Suprapubic skin (tissue), 3 donors: ENCODE measurements at regions not wholly inside any gene's neighbourhood (a gene's known extent, or its start where the extent isn't known, plus 50 kb on each side); places are given as distances from the start of the nearest gene placed in this dataset.

Experiments
- POLR2AphosphoS5 ChIP-seq, 3 donors: sonication (generic); formaldehyde crosslinking; IDR thresholded peaks; one replicate each; pipeline ENCODE4 v1.6.1; 2017; ENCODE audit warnings: antibody characterized with exemption in 3 of 3
- TF ChIP-seq, protein P1 (sequence below), 2 donors: fragments of 200-600 bp in 1 of 2; fragments of 450-650 bp in 1 of 2; sonication (generic) in 1 of 2; IDR thresholded peaks; one replicate each; pipeline ENCODE4 v1.5.1; 2016 to 2019; ENCODE audit warnings: antibody characterized with exemption in 2 of 2, mild to moderate bottlenecking in 1 of 2, moderate library complexity in 1 of 2

DNA sequence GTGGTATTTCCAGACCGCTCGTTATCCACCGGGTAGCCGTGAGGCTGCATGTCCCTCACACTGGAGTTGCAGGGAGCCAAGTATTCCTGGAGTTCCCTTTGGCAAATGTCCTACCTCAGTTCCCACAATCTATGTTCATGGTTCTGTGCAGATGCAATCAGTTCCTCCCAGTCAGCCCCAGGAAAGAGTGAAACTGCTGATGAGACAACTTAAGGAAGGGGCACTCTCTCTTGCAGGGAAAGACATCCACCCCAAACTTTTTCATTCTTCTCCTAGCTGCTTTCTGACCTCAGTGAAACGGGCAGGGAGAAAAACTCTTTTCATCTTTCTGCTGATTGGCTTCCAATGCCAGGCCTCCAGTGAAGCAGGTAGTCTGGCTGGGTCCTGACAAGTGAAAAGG is 205.1 kb upstream of the TMEM45B start:
- TF ChIP-seq POLR2AphosphoS5 (IDR thresholded peaks at IDR 0.05): no peak
- TF ChIP-seq, protein P1, sequence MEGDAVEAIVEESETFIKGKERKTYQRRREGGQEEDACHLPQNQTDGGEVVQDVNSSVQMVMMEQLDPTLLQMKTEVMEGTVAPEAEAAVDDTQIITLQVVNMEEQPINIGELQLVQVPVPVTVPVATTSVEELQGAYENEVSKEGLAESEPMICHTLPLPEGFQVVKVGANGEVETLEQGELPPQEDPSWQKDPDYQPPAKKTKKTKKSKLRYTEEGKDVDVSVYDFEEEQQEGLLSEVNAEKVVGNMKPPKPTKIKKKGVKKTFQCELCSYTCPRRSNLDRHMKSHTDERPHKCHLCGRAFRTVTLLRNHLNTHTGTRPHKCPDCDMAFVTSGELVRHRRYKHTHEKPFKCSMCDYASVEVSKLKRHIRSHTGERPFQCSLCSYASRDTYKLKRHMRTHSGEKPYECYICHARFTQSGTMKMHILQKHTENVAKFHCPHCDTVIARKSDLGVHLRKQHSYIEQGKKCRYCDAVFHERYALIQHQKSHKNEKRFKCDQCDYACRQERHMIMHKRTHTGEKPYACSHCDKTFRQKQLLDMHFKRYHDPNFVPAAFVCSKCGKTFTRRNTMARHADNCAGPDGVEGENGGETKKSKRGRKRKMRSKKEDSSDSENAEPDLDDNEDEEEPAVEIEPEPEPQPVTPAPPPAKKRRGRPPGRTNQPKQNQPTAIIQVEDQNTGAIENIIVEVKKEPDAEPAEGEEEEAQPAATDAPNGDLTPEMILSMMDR (IDR thresholded peaks at IDR 0.05): no peak
